Keratinocyte (primary cell): ENCODE measurements at regions not wholly inside any gene's neighbourhood (a gene's known extent, or its start where the extent isn't known, plus 50 kb on each side); places are given as distances from the start of the nearest gene placed in this dataset.

ENCODE experiments used
- DNase-seq: peaks from one replicate; pipeline ENCODE4 v3.0.0-alpha.2; 2011; ENCODE audit warnings: low read depth, missing footprints, low spot score
- FAIRE-seq: peaks from 2 replicates; lab custom pipeline; 2011; peaks lifted over from hg19 to GRCh38; lab: Jason Lieb, UNC
- H2AFZ ChIP-seq: 2 replicates; pipeline ENCODE4 v1.6.0; 2012; ENCODE audit warnings: low read length, control low read depth, inconsistent platforms; ENCODE audit not compliant: control insufficient read depth
- H3K27ac ChIP-seq: 2 replicates; pipeline ENCODE4 v1.5.1; 2011; ENCODE audit warnings: low read length; ENCODE audit not compliant: control insufficient read depth, insufficient read depth
- H3K27me3 ChIP-seq: 3 replicates; pipeline ENCODE4 v1.6.0; 2011; ENCODE audit warnings: low read length; ENCODE audit not compliant: control insufficient read depth, insufficient read depth; ENCODE audit errors: extremely low read depth
- H3K36me3 ChIP-seq, 2 experiments: 2 replicates in 1 of 2; 3 replicates in 1 of 2; pipeline ENCODE4 v1.5.1; 2011; ENCODE audit warnings: low read length in 2 of 2, mild to moderate bottlenecking in 1 of 2; ENCODE audit not compliant: control insufficient read depth in 2 of 2, insufficient read depth in 2 of 2; ENCODE audit errors: extremely low read depth in 1 of 2
- H3K4me1 ChIP-seq: 3 replicates; pipeline ENCODE4 v1.5.1; 2011; ENCODE audit warnings: low read length; ENCODE audit not compliant: control insufficient read depth, insufficient read depth; ENCODE audit errors: extremely low read depth
- H3K4me2 ChIP-seq: 3 replicates; pipeline ENCODE4 v1.6.0; 2011; ENCODE audit warnings: low read depth, low read length; ENCODE audit not compliant: control insufficient read depth, insufficient read depth; ENCODE audit errors: extremely low read depth
- H3K4me3 ChIP-seq, 3 experiments: fragments of 200-600 bp in 1 of 3; sonication (generic) in 1 of 3; 2 replicates in 2 of 3; 3 replicates in 1 of 3; pipeline ENCODE4 v1.5.1; 2011 to 2016; ENCODE audit warnings: low read length in 3 of 3, mild to moderate bottlenecking in 3 of 3, control low read depth in 2 of 3, inconsistent platforms in 1 of 3, low read depth in 1 of 3, mixed read lengths in 1 of 3, mixed run types in 1 of 3, moderate library complexity in 1 of 3; ENCODE audit not compliant: control insufficient read depth in 2 of 3, insufficient read depth in 2 of 3; ENCODE audit errors: extremely low read depth in 1 of 3
- H3K79me2 ChIP-seq: 2 replicates; pipeline ENCODE4 v1.6.0; 2012; ENCODE audit warnings: low read length; ENCODE audit not compliant: control insufficient read depth, insufficient read depth
- H3K9ac ChIP-seq: 3 replicates; pipeline ENCODE4 v1.6.0; 2011; ENCODE audit warnings: low read length; ENCODE audit not compliant: control insufficient read depth, insufficient read depth; ENCODE audit errors: extremely low read depth
- H3K9me1 ChIP-seq: 3 replicates; pipeline ENCODE4 v1.6.0; 2011; ENCODE audit warnings: low read length; ENCODE audit not compliant: control insufficient read depth, insufficient read depth; ENCODE audit errors: extremely low read depth
- H3K9me3 ChIP-seq: 2 replicates; pipeline ENCODE4 v1.5.1; 2012; ENCODE audit warnings: low read depth, low read length; ENCODE audit not compliant: control insufficient read depth
- H4K20me1 ChIP-seq: 3 replicates; pipeline ENCODE4 v1.6.0; 2011; ENCODE audit warnings: low read length; ENCODE audit not compliant: control insufficient read depth, insufficient read depth; ENCODE audit errors: extremely low read depth
- CTCF ChIP-seq, 3 experiments: IDR thresholded peaks in 1 of 3; conservative IDR thresholded peaks in 1 of 3; optimal IDR thresholded peaks in 1 of 3; 2 replicates in 2 of 3; 3 replicates in 1 of 3; pipeline versions ENCODE3 to v1.5.1; 2011; ENCODE audit warnings: low read length in 3 of 3, mild to moderate bottlenecking in 3 of 3, moderate library complexity in 2 of 3, control low read depth in 1 of 3, inconsistent platforms in 1 of 3; ENCODE audit not compliant: insufficient read depth in 2 of 3; ENCODE audit errors: extremely low read depth in 1 of 3
- EZH2 ChIP-seq: IDR thresholded peaks from one replicate; pipeline ENCODE4 v1.6.1; 2012; ENCODE audit warnings: inconsistent platforms, mild to moderate bottlenecking, low read length, moderate library complexity
- dilution Hi-C: fragments of 300-500 bp; cut with MboI; formaldehyde crosslinking; loops from one replicate; pipeline ENCODE4 v1.7.0; 2020; ENCODE audit warnings: low sequenced_read_pairs; ENCODE audit not compliant: extremely low pct_ligation_motif_present

- H3K27me3 ChIP-seq: peaks cover 8% of the 10 kb centered on the region
- H3K4me1 ChIP-seq: no peaks in the 10 kb centered on the region
- DNase-seq (no peak), FAIRE-seq (no peak)
- no peaks in the 10 kb centered on the region for H3K36me3 ChIP-seq
- H3K4me2 ChIP-seq: no peak overlapping the region
- no peak overlapping the region for H3K9ac ChIP-seq
- no peak overlapping the region for H3K4me3 ChIP-seq
- dilution Hi-C loops: no loop called here
- no peak overlapping the region for H2AFZ ChIP-seq
- TF ChIP-seq CTCF (optimal IDR thresholded peaks at IDR 0.05 in 1 of 3, IDR thresholded peaks at IDR 0.05 in 1 of 3, conservative IDR thresholded peaks at IDR 0.05 in 1 of 3; ENCODE audit: extremely low read depth in 1 of 3, insufficient read depth in 2 of 3, low read length in 3 of 3) (no peak), EZH2 (no peak)
- H3K79me2 ChIP-seq: no peaks in the 10 kb centered on the region
- H4K20me1 ChIP-seq: no peaks in the 10 kb centered on the region
- no peaks in the 10 kb centered on the region for H3K9me1 ChIP-seq
- H3K9me3 ChIP-seq: peaks cover under 1% of the 10 kb centered on the region
- H3K27ac ChIP-seq: no peak overlapping the region
These were observed 143.9 kb downstream of the RHOU start for GRCh38 chr1:228879164-228879563.

GRCh38 chr1:228882041-228882770, 146.9 kb downstream of the RHOU start:
- H3K9me1 ChIP-seq: no peaks in the 10 kb centered on the region
- DNase-seq: no peak
- FAIRE-seq: no peak
- H3K4me3 ChIP-seq: no peak overlapping the region
- no peaks in the 10 kb centered on the region for H3K4me1 ChIP-seq
- H4K20me1 ChIP-seq: no peaks in the 10 kb centered on the region
- H3K79me2 ChIP-seq: no peaks in the 10 kb centered on the region
- no peak overlapping the region for H3K4me2 ChIP-seq
- dilution Hi-C loops: no loop called here
- H3K27ac ChIP-seq: no peak overlapping the region
- TF ChIP-seq EZH2 (no peak), CTCF (optimal IDR thresholded peaks at IDR 0.05 in 1 of 3, IDR thresholded peaks at IDR 0.05 in 1 of 3, conservative IDR thresholded peaks at IDR 0.05 in 1 of 3; ENCODE audit: extremely low read depth in 1 of 3, insufficient read depth in 2 of 3, low read length in 3 of 3) (no peak)
- no peaks in the 10 kb centered on the region for H3K36me3 ChIP-seq
- peaks cover 4% of the 10 kb centered on the region for H3K27me3 ChIP-seq
- peaks cover 2% of the 10 kb centered on the region for H3K9me3 ChIP-seq
- H2AFZ ChIP-seq: no peak overlapping the region
- H3K9ac ChIP-seq: no peak overlapping the region
